PC-3 (cell line): ENCODE measurements at regions not wholly inside any gene's neighbourhood (a gene's known extent, or its start where the extent isn't known, plus 50 kb on each side); places are given as distances from the start of the nearest gene placed in this dataset.

Source experiments
- EZH2 ChIP-seq: fragments of 300-600 bp; sonication (generic); IDR thresholded peaks from one replicate; pipeline ENCODE4 v1.6.1; 2017; ENCODE audit warnings: antibody characterized with exemption, mild to moderate bottlenecking, low read length; ENCODE audit not compliant: unreplicated experiment
- TF ChIP-seq, protein P1 (sequence below): fragments of 300-600 bp; sonication (generic); conservative IDR thresholded peaks from 2 replicates; pipeline ENCODE4 v1.5.1; 2017; ENCODE audit warnings: antibody characterized with exemption, low read depth, mild to moderate bottlenecking, low read length

DNA sequence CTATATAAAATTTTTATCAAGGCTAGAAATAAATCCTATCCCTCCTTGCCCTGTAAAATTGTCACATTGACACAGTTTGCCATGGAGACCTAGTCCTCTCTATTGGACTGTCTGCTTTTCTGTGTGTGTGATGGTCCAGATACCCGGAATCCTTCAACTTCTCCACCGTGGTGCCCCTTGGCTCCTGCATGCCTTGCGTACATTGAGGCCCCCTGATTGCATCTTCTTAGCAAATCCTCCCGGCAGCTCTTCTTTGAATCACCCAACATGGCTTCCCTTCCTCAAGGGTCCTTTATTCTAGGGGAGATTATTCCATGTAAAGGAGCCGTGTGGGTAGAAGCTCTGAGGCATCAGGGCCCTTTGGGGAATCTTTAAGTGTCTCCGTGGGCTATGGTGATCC lies 219.5 kb downstream of the CDC5L start:
- TF ChIP-seq, protein P1, sequence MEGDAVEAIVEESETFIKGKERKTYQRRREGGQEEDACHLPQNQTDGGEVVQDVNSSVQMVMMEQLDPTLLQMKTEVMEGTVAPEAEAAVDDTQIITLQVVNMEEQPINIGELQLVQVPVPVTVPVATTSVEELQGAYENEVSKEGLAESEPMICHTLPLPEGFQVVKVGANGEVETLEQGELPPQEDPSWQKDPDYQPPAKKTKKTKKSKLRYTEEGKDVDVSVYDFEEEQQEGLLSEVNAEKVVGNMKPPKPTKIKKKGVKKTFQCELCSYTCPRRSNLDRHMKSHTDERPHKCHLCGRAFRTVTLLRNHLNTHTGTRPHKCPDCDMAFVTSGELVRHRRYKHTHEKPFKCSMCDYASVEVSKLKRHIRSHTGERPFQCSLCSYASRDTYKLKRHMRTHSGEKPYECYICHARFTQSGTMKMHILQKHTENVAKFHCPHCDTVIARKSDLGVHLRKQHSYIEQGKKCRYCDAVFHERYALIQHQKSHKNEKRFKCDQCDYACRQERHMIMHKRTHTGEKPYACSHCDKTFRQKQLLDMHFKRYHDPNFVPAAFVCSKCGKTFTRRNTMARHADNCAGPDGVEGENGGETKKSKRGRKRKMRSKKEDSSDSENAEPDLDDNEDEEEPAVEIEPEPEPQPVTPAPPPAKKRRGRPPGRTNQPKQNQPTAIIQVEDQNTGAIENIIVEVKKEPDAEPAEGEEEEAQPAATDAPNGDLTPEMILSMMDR = no peak
- no peak for TF ChIP-seq EZH2
